HEK293 (cell line): ENCODE measurements at regions not wholly inside any gene's neighbourhood (a gene's known extent, or its start where the extent isn't known, plus 50 kb on each side); places are given as distances from the start of the nearest gene placed in this dataset.

Experiments used
- CTCF ChIA-PET: fragments of 350-600 bp; formaldehyde crosslinking; extraction: SDS; loops from one replicate; lab custom pipeline; 2021; ENCODE audit warnings: antibody characterized with exemption; lab: Yijun Ruan, JAX
- POLR2A ChIA-PET: fragments of 300-600 bp; formaldehyde crosslinking; extraction: SDS; loops from one replicate; lab custom pipeline; 2020; ENCODE audit warnings: antibody characterized with exemption, inconsistent platforms; lab: Yijun Ruan, JAX
- H3K27ac ChIP-seq: fragments of 200-500 bp; sonication (Bioruptor generic); 2 replicates; pipeline ENCODE4 v1.5.1; 2014; ENCODE audit warnings: low read depth, low read length, control low read depth, inconsistent platforms; ENCODE audit errors: extremely low read depth
- H3K36me3 ChIP-seq, 2 experiments: fragments of 200-500 bp in 1 of 2; sonication (Bioruptor generic) in 1 of 2; 1 replicate in 1 of 2; 2 replicates in 1 of 2; pipeline ENCODE4 v1.5.1; 2014 to 2017; ENCODE audit warnings: inconsistent platforms in 2 of 2, low read length in 2 of 2; ENCODE audit not compliant: control insufficient read depth in 2 of 2, insufficient read depth in 1 of 2
- H3K4me1 ChIP-seq: fragments of 200-500 bp; sonication (Bioruptor generic); 2 replicates; pipeline ENCODE4 v1.5.1; 2014; ENCODE audit warnings: mild to moderate bottlenecking, low read length, inconsistent platforms; ENCODE audit not compliant: control insufficient read depth, insufficient read depth
- H3K4me3 ChIP-seq: 2 replicates; pipeline ENCODE4 v1.5.1; 2011; ENCODE audit warnings: low read depth, mild to moderate bottlenecking, control low read depth, low read length, moderate library complexity
- H3K9me3 ChIP-seq: fragments of 200-500 bp; sonication (Bioruptor generic); 2 replicates; pipeline ENCODE4 v1.5.1; 2014; ENCODE audit warnings: low read depth, low read length, inconsistent platforms; ENCODE audit not compliant: control insufficient read depth, insufficient read depth
- CTCF ChIP-seq: fragments of 450-650 bp; formaldehyde crosslinking; IDR thresholded peaks from 2 replicates; pipeline ENCODE4 v1.5.1; 2016; ENCODE audit warnings: missing biosample characterization, missing genetic modification characterization
- EGR2 ChIP-seq: fragments of 450-650 bp; formaldehyde crosslinking; IDR thresholded peaks from 2 replicates; pipeline ENCODE4 v1.5.1; 2016; ENCODE audit warnings: low read depth, missing biosample characterization, missing genetic modification characterization
- FEZF1 ChIP-seq: fragments of 450-650 bp; formaldehyde crosslinking; IDR thresholded peaks from 2 replicates; pipeline ENCODE4 v1.5.1; 2016; ENCODE audit warnings: missing biosample characterization, missing genetic modification characterization
- GFI1B ChIP-seq: fragments of 450-650 bp; formaldehyde crosslinking; IDR thresholded peaks from 2 replicates; pipeline ENCODE4 v1.5.1; 2016; ENCODE audit warnings: missing biosample characterization, missing genetic modification characterization
- KLF8 ChIP-seq: fragments of 450-650 bp; formaldehyde crosslinking; IDR thresholded peaks from 2 replicates; pipeline ENCODE4 v1.5.1; 2016; ENCODE audit warnings: missing biosample characterization, missing genetic modification characterization
- MYNN ChIP-seq: fragments of 450-650 bp; formaldehyde crosslinking; IDR thresholded peaks from 2 replicates; pipeline ENCODE4 v1.5.1; 2016; ENCODE audit warnings: missing biosample characterization, missing genetic modification characterization, borderline replicate concordance
- SCRT1 ChIP-seq: fragments of 450-650 bp; formaldehyde crosslinking; IDR thresholded peaks from 2 replicates; pipeline ENCODE4 v1.5.1; 2016; ENCODE audit warnings: missing biosample characterization, missing genetic modification characterization, borderline replicate concordance
- ZBTB21 ChIP-seq: fragments of 450-650 bp; formaldehyde crosslinking; IDR thresholded peaks from 2 replicates; pipeline ENCODE4 v1.5.1; 2017; ENCODE audit warnings: missing biosample characterization, missing genetic modification characterization
- ZBTB44 ChIP-seq: fragments of 450-650 bp; IDR thresholded peaks from 2 replicates; pipeline ENCODE4 v1.5.1; 2018; ENCODE audit warnings: missing biosample characterization, mild to moderate bottlenecking, missing genetic modification characterization
- ZBTB48 ChIP-seq: fragments of 450-650 bp; formaldehyde crosslinking; IDR thresholded peaks from 2 replicates; pipeline ENCODE4 v1.5.1; 2016; ENCODE audit warnings: missing biosample characterization, missing genetic modification characterization
- ZBTB8A ChIP-seq: fragments of 450-650 bp; formaldehyde crosslinking; IDR thresholded peaks from 2 replicates; pipeline ENCODE4 v1.5.1; 2016; ENCODE audit warnings: missing biosample characterization, missing genetic modification characterization
- ZNF155 ChIP-seq: fragments of 450-650 bp; formaldehyde crosslinking; IDR thresholded peaks from 2 replicates; pipeline ENCODE4 v1.5.1; 2016; ENCODE audit warnings: missing biosample characterization, missing genetic modification characterization
- ZNF18 ChIP-seq: fragments of 450-650 bp; formaldehyde crosslinking; IDR thresholded peaks from 2 replicates; pipeline ENCODE4 v1.5.1; 2016; ENCODE audit warnings: missing biosample characterization, missing genetic modification characterization
- ZNF19 ChIP-seq: fragments of 450-650 bp; formaldehyde crosslinking; IDR thresholded peaks from 2 replicates; pipeline ENCODE4; 2016; ENCODE audit warnings: missing biosample characterization, missing genetic modification characterization, low read depth
- ZNF239 ChIP-seq: fragments of 450-650 bp; formaldehyde crosslinking; IDR thresholded peaks from 2 replicates; pipeline ENCODE4 v1.5.1; 2016; ENCODE audit warnings: missing biosample characterization, missing genetic modification characterization
- ZNF274 ChIP-seq, 2 experiments: fragments of 200-500 bp in 1 of 2; fragments of 450-650 bp in 1 of 2; sonication (Bioruptor generic) in 1 of 2; formaldehyde crosslinking in 1 of 2; IDR thresholded peaks; 2 replicates each; pipeline versions ENCODE4 v1.5.1 to v1.6.1; 2014 to 2016; ENCODE audit warnings: borderline replicate concordance in 1 of 2, inconsistent platforms in 1 of 2, low read length in 1 of 2, missing biosample characterization in 1 of 2, missing genetic modification characterization in 1 of 2
- ZNF311 ChIP-seq: fragments of 450-650 bp; formaldehyde crosslinking; IDR thresholded peaks from 2 replicates; pipeline ENCODE4 v1.5.1; 2017; ENCODE audit warnings: missing biosample characterization, missing genetic modification characterization, borderline replicate concordance
- ZNF366 ChIP-seq: fragments of 450-650 bp; formaldehyde crosslinking; conservative IDR thresholded peaks from 2 replicates; pipeline ENCODE4 v1.5.1; 2016; ENCODE audit warnings: missing biosample characterization, missing genetic modification characterization
- ZNF394 ChIP-seq: fragments of 450-650 bp; formaldehyde crosslinking; IDR thresholded peaks from 2 replicates; pipeline ENCODE4 v1.5.1; 2016; ENCODE audit warnings: missing biosample characterization, missing genetic modification characterization, mild to moderate bottlenecking, moderate library complexity, borderline replicate concordance
- ZNF398 ChIP-seq: fragments of 450-650 bp; formaldehyde crosslinking; IDR thresholded peaks from 2 replicates; pipeline ENCODE4 v1.5.1; 2017; ENCODE audit warnings: missing biosample characterization, missing genetic modification characterization
- ZNF561 ChIP-seq: fragments of 450-650 bp; IDR thresholded peaks from 2 replicates; pipeline ENCODE4 v1.5.1; 2018; ENCODE audit warnings: missing biosample characterization, missing genetic modification characterization, borderline replicate concordance
- ZNF600 ChIP-seq: fragments of 450-650 bp; formaldehyde crosslinking; IDR thresholded peaks from 2 replicates; pipeline ENCODE4 v1.5.1; 2016; ENCODE audit warnings: missing biosample characterization, missing genetic modification characterization
- ZNF621 ChIP-seq: fragments of 450-650 bp; formaldehyde crosslinking; IDR thresholded peaks from 2 replicates; pipeline ENCODE4 v1.5.1; 2017; ENCODE audit warnings: missing biosample characterization, missing genetic modification characterization
- ZNF76 ChIP-seq: fragments of 450-650 bp; formaldehyde crosslinking; IDR thresholded peaks from 2 replicates; pipeline ENCODE4; 2016; ENCODE audit warnings: low read depth, missing biosample characterization, missing genetic modification characterization, borderline replicate concordance

GRCh38 chr2:107102176-107102575, 216.2 kb upstream of the ST6GAL2 start (continued):
- TF ChIP-seq ZNF19 (tag by site-specific recombination) (no peak), KLF8 (tag by site-specific recombination) (no peak), ZNF561 (no peak), ZNF366 (no peak), ZNF600 (tag by site-specific recombination) (no peak), GFI1B (tag by site-specific recombination) (no peak), ZNF274 (IDR thresholded peaks at IDR 0.05; ENCODE audit: low read length) (no peak), ZNF274 (tag by site-specific recombination; IDR thresholded peaks at IDR 0.05; ENCODE audit: borderline replicate concordance) (no peak)

- CTCF ChIA-PET = no interaction called here
- H3K4me3 ChIP-seq = no peak overlapping the region
- H3K27ac ChIP-seq = no peak overlapping the region
- TF ChIP-seq ZNF19 (tag by site-specific recombination) (no peak), ZNF239 (tag by site-specific recombination) (no peak), ZNF76 (tag by site-specific recombination) (no peak), ZBTB8A (tag by site-specific recombination) (no peak), MYNN (tag by site-specific recombination) (no peak), CTCF (tag by site-specific recombination) (no peak), SCRT1 (no peak), ZNF621 (no peak), ZNF18 (tag by site-specific recombination) (no peak), FEZF1 (tag by site-specific recombination) (no peak), ZNF155 (tag by site-specific recombination) (no peak), ZBTB48 (no peak), ZBTB21 (tag by site-specific recombination) (no peak), EGR2 (tag by site-specific recombination) (no peak), ZNF398 (tag by site-specific recombination) (no peak), ZNF311 (tag by site-specific recombination) (no peak), ZBTB44 (tag by site-specific recombination) (no peak), ZNF394 (tag by site-specific recombination) (no peak)
- no peaks in the 10 kb centered on the region for H3K36me3 ChIP-seq
- H3K4me1 ChIP-seq = no peaks in the 10 kb centered on the region
- POLR2A ChIA-PET = no interaction called here
- no peaks in the 10 kb centered on the region for H3K9me3 ChIP-seq
Measured at GRCh38 chr2:107107351-107107750, 221.4 kb upstream of the ST6GAL2 start.
